ENCODE measurements at regions not wholly inside any gene's neighbourhood (a gene's known extent, or its start where the extent isn't known, plus 50 kb on each side); places are given as distances from the start of the nearest gene placed in this dataset.

- DNase-seq (ENCODE audit: extremely low read depth in 1 of 2, low read depth in 1 of 2): no peak
Measured at GRCh38 chr6:165920896-165921671, 246.6 kb downstream of the TBXT start.

GRCh38 chr6:165917576-165917975, 250.1 kb downstream of the TBXT start:
- no peak for DNase-seq (ENCODE audit: extremely low read depth in 1 of 2, low read depth in 1 of 2)

- DNase-seq (ENCODE audit: extremely low read depth in 1 of 2, low read depth in 1 of 2): no peak
Measured at GRCh38 chr6:165915022-165915770, 252.2 kb upstream of the PDE10A start.

- DNase-seq (ENCODE audit: extremely low read depth in 1 of 2, low read depth in 1 of 2): no peak
Measured at GRCh38 chr6:165913676-165914570, 250.9 kb upstream of the PDE10A start.

GRCh38 chr6:165910184-165910966, 247.3 kb upstream of the PDE10A start:
- DNase-seq (ENCODE audit: extremely low read depth in 1 of 2, low read depth in 1 of 2): no peak

DNA sequence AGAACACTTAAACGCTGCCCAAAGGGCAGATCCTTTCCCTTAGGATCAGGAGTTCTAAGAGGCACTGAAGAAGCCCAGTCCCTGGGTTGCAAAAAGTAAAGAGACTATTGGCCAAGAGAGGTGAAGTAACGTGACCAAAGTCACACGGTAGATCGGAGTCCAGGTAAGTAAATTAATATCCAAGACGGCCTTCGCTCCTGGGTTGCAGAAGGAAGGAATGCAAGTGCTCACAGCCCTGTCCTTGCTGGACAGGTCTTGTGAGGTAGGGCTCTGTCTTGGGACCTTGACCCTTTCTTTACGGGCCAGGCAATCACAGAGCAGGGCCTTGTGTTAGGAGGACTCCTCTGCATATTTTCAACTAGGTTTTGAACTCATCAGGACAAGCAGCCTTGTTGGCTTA, 243.7 kb upstream of the PDE10A start:
- no peak for DNase-seq (ENCODE audit: extremely low read depth in 1 of 2, low read depth in 1 of 2)

- DNase-seq (ENCODE audit: extremely low read depth in 1 of 2, low read depth in 1 of 2): no peak
Measured at GRCh38 chr6:165905744-165906143, 242.7 kb upstream of the PDE10A start.

DNA sequence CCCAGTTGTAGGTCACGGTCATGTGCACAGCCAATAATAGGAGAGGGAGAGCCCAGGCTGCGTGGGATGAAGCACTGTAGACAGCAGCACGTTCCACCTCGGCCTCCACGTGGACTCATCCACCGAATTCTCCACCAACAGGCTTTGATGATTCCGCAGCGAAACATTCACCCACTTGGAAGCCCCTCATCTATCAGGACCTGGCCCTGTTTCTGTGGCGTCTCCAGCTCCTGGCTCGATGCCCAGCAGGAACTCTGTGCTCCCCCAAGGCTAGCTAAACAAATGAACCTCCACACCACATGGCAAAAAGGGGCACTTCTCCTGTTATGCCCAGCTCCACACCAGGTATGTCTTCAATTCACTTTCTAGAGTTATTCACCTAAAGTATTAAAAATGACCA, 237.9 kb upstream of the PDE10A start:
- no peak for DNase-seq (ENCODE audit: extremely low read depth in 1 of 2, low read depth in 1 of 2)

GRCh38 chr6:165899611-165900010, 236.6 kb upstream of the PDE10A start:
- DNase-seq (ENCODE audit: extremely low read depth in 1 of 2, low read depth in 1 of 2): no peak

DNA sequence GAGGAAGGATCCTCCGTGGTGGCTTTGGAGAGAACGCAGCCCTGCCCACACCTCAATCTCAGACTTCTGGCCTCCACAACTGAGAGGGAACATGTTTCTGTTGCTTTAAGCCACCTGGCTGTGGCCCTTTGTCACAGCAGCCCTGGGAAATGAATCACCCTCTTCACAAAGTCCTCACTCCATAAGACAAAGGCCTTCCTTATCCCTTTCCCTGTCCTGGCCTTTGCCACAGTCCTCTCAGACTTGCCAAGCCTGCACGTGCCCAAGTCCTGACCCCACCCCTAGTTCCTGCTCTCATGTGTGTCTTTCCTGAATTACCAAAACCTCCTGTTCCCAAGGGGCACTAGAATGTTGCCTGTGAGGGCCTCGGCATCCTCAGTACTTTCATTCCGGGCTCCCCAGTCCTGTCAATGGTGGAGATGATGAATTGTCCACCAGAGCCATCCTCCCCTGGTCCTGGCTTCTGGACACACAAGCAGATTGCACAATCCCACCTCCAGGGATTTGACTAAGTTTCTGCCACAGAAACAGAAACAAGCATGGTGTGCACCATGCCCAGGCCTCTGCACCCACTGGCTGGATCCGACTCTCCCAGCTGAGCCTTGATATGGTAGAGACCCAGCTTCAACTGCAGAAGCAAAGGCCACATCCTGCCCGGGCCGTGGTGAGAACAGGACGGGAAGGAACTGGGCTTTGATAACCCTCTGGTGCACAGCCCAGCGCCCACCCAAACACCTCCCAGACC, 232.6 kb upstream of the PDE10A start:
- no peak for DNase-seq (ENCODE audit: extremely low read depth in 1 of 2, low read depth in 1 of 2)

DNA sequence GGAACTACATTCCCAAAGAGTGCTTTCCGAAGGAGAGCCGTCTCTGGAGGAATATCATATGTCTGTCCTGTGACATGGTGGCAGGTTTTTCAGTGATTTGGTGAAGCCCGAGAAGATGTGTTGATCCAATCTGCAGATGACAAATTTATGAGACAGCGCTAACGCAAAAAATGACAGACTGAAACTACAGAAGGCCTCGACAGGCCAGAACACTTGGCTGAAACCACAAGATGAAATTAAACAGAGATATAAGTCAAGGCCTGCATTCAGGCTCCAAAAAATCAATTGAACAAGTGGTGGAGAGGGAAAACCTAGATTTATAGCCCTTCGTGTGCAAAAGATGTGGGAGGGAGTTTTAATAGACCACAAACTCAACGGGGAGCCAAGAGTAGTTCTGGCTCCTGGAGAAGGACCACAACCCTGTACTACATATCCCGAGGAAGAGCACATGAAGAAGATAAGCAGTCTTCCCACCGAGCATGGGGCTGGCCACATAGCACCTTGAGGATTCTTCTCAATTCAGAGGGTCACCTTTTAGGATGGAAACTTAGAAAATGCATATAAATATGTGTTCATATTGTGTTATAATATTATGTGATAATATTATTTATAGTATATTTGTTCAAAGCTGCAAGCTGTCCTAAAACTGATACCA, 231.3 kb upstream of the PDE10A start:
- DNase-seq (ENCODE audit: extremely low read depth in 1 of 2, low read depth in 1 of 2): no peak

DNA sequence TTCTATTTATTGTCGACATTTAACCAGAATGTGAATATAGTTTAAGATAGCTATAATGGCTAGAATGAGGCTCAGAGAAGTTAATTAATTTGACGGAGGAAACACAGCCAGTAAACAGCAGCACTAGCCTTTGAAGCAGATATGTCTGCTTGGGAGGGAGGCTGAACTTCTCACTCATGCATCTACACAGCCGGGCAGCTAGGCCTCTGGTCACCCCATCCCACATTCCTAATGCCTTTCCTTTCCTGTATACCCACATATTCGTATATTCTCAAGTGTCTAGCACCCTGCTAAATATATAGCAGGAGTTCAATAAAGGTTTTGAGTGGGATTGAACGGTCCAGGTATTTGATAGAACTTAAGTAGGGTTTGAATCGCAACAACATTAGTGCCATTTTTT, 230.4 kb upstream of the PDE10A start:
- no peak for DNase-seq (ENCODE audit: extremely low read depth in 1 of 2, low read depth in 1 of 2)

GRCh38 chr6:165891320-165891719, 228.3 kb upstream of the PDE10A start:
- DNase-seq (ENCODE audit: extremely low read depth in 1 of 2, low read depth in 1 of 2): no peak

GRCh38 chr6:165890404-165890735, 227.3 kb upstream of the PDE10A start:
- DNase-seq (ENCODE audit: extremely low read depth in 1 of 2, low read depth in 1 of 2): no peak

DNA sequence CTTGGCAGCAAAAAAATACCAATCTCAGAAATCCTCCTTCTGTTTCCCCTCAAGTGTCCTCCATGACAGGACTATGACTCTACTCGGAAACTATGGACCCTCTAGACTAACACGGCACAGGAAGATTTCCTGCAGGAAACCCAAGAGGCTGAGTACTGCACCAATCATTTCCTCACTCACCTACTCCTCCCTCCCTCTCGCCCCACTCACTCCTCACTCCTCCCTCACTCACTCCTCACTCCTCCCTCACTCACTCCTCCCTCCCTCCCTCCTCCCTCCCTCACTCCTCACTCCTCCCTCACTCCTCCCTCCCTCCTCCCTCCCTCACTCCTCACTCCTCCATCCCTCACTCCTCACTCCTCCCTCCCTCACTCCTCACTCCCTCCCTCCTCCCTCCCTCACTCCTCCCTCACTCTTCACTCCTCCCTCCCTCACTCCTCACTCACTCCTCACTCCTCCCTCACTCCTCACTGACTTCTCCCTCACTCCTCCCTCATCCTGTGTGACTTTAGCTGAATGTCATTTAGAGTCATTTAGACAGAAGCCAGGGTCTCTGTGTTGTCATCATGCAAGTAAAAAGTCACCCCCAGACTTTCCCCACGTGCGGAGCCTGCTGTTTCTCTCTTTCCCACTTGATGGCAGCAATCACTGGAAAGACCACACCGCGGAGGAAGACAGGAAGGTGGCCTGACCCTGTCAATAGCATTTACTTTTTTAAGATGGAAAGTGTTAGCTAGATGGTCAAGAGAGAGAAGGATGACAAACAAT, 226.8 kb upstream of the PDE10A start:
- DNase-seq (ENCODE audit: extremely low read depth in 1 of 2, low read depth in 1 of 2): no peak

DNA sequence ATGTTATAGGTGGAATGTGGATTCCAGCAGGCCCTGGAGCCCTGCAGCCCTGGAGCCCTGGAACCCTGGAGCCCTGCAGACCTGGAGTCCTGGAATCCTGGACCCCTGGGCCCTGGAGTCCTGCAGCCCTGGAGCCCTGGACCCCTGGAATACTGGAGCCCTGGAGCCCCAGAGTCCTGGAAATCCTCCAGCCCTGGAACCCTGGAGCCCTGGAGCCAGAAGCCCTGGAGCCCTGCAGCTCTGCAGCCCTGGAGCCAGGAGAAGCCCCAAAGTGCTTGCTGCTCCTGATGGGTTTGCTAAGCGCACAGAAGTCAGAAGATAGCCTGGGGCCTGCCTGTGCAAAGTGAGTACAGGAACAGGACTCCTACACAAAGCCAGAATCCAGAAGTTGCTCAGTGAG, 223.1 kb upstream of the PDE10A start:
- no peak for DNase-seq (ENCODE audit: extremely low read depth in 1 of 2, low read depth in 1 of 2)

DNA sequence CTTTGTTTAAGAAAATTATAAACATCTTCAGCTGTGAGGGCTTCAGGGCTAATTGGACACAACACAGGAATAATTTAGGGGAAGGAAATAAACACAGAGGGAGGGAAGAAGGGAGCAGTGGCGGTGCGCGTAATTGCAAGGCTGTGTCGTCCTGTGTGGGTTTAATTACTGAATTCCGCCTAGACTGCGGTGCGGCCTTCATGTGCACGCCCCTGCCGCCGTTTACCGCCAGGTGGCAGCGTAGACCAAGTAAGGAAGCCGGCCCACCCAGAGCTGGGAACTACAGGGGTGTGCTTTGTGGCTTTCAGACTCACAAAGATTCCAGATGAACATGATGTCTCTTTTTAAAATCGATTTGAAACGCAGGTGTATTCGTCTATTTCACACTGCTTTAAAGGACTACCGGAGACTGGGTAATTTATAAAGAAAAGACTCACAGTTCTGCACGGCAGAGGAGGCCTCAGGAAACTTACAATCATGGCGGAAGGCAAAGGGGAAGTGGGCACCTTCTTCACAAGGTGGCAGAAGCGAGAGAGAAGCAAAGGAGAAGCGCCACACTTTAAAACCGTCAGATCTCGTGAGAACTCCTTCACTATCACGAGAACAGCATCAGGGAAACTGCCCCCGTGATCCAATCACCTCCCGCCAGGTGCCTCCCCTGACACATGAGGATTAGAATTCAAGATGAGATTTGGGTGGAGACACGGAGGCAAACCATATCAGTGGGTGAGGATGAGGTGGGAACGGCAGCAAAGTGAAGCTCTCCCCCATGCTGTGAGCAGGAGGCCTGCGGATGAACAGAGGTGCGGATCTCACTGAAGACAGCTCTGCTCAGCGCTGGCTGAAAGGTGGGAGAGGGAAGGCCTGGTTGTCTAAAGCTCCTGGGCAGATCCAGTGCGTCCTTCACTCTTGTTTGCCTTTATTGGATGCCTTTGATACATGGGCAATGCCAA, 222.0 kb upstream of the PDE10A start:
- DNase-seq (ENCODE audit: extremely low read depth in 1 of 2, low read depth in 1 of 2): peak; percentile 46 to 55

Data from stimulated activated CD8-positive, alpha-beta memory T cell treated with anti-CD3 and anti-CD28 coated beads, Interleukin-7, amount 100 ng/mL, for 48 hours (primary cell).